SKM-1 treated with dmso at 0.1 percent for 144 hours (cell line): ENCODE measurements at regions not wholly inside any gene's neighbourhood (a gene's known extent, or its start where the extent isn't known, plus 50 kb on each side); places are given as distances from the start of the nearest gene placed in this dataset.

Source experiments
- DNase-seq: peaks from one replicate; lab custom pipeline; 2025; ENCODE audit not compliant: unreplicated experiment; lab: John Stamatoyannopoulos, UW

DNA sequence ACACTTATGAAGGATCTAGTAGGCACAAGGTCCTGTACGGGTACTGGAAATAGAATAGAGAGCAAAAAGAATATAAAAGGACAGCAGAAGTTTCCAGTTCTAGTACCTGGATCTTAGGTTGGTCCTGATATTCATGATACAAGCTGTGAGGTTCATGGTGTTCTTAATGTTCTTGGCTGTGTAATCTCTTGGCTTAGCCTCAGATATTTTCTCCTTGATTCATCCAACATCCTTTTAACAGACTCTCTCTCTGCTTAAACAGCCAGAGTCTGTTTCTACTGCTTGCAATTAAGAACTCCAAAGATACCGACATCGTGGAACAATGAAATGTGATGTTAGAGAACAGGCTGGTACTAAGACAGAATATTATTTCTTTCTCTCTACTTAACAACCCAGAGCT lies 49.9 kb downstream of the CNTN3 start:
- no peak for DNase-seq

DNA sequence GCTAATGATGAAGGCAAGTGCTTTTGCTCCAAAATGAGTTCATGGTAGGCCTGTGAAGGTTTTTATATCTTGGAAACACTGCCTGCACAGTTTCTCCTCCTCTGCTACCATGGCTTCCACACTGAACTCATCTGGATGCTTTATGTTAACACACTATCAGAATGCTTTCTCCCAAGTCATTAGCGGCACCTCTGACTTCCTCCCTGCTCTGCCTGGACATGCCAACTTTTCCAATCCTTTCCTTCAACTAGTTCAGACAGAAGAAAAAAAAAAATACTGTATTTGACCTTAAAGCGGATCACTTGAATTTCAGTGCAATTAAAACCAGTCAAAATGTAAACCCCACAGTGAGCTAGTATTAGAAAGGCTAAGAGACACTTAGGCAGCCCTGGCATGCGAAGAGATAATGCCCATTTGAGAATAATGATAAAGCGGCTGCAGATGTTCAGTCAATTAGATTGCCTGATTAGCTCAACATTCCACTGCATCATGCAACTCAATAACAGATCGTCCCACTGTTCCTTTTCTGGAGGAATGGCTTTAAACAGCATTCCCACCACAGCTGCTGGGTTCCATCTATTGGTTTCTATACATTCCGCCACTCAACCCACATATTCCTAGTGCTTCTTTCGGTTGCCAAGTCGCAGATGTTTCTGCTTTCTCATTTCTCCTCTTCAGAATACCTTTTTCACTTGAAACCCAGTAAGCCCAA lies 51.7 kb downstream of the CNTN3 start:
- no peak for DNase-seq

DNA sequence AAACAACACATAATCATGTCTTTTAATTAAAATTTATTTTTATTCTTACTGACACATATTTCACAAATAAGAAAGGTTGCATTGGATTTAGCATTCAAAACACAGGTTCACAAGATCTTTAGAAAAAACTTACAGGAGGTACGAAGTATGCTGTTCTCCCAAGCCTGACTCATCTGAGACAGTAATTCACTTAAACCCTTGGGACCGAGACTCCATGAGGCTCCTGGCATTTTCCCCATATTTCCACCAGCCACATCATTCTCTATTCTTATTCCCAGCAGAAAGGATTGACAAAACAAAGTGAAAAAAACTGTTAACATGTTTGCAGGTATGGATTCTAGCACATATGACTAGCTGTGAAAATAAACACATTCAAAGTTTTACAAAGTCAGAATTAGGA lies 52.6 kb downstream of the CNTN3 start:
- no peak for DNase-seq

DNA sequence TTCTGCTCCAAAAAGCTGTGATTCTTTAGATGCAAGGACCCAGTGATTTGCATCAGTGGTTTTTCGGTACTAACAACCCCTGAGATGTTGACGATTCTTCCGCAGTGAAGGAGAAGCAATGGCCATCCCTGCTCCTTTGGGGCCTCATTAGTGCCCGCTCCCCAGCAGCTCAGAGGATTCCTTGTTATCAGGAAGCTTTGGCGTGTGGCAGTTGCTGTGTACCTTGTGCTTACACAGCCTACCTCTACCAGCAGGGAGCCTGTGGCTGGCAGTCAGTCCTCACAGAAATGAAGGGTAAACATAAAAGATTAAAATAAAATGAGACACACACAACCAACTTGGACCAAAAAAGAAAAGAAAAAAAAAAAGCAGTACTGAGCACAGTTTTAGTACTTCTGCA lies 55.2 kb downstream of the CNTN3 start:
- no peak for DNase-seq

DNA sequence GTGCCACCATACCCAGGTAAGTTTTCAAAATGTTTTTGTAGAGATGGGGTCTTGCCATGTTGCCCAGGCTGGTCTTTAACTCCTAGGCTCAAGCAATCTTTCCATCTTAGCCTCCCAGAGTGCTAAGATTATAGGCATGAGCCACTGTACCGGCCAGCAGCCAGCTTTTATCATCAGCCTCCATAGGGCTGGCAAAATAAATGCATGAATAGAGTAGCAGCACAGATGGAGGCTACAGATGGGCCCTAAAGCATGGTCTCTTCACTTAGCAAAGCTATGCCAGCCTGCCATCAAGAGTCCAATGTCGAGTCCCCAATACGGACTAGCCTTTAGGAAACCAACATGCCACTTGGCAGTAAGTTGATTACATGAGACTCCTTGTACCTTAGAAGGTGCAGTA lies 63.8 kb downstream of the CNTN3 start:
- DNase-seq = no peak

DNA sequence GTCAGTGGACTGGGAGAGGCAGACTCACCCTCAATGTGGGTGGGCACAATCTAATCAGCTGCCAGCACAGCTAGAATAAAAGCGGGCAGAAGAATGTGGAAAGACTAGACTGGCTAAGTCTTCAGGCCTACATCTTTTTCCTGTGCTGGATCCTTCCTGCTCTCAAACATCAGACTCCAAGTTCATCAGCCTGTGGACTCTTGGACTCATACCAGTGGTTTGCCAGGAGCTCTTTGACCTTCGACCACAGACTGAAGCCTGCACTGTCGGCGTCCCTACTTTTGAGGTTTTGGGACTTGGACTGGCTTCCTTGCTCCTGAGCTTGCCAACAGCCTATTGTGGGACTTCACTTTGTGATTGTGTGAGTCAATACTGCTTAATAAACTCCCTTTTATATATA lies 68.0 kb downstream of the CNTN3 start:
- DNase-seq = no peak

DNA sequence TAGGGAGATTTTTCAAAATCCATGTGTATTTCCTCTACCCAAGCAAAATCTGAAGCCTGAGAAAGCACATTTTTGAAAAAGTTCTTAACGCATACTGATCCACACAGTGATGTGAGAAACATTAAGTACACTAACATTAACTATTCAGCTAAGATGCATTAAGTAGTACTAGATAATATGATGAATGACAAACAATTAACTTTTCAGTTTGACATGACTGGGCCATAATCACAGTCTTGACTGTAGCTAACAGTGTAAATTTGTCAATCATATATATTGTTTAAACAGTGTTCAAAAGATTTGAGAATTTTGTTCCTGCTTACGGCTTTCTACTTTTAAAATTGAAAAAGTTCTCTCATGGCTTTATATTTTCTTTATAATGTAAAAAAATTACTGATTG lies 72.0 kb downstream of the CNTN3 start:
- no peak for DNase-seq

DNA sequence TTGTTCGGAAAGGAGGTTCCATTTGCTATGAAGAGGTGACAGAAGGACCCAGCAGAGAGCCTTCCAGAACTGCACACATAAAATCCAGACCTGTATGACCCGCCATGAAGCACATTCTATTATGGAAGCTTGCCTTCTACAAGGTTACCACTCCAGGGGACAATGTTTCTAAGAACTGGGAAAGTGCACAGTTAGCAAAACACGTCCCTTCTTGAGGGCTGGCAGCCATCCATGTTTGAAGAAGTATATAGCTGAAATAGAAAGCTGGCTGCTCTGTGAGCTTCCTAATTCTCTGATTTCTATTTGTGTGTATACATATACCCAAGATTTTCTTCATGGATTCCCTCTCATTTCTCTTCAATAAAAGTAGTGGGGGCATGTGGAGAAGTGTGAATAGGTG lies 74.6 kb downstream of the CNTN3 start:
- no peak for DNase-seq

DNA sequence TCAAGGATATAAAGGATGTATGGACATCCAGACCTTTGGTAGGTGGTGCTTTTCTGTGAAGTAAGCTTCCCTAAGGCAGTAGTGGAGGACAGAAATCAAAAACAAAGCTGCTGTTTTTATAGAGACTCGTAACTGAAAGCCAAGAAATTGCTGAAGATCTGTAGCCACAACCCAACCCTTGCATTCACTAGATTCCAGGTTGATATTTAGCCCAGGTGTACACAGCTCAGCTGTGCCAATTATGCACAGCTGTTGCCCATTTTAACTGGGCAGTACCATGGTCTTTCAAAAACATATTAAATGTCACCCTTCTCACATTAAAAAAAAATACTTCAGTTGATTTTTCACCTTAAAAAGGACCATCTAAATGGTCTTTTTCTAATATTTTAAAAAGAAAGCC lies 75.8 kb downstream of the CNTN3 start:
- no peak for DNase-seq

DNA sequence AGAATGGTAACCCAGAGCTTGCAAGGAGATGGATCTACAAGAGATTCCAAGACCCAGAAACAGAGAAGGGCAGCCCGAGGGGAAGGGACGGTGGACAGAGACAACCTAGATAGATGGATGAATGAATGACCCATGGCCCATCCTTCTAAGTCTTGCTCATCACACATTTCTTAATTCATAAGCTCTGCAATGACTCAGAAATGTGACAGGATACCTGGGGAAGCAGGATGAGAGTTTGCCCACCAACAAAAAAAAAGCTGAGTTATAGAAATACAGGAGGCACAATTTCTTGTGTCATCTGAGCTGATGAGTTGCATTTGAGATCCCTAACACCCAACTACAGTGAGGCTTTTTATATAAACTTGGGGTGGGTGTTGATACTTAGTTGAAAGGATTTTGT lies 76.6 kb downstream of the CNTN3 start:
- DNase-seq = no peak

DNA sequence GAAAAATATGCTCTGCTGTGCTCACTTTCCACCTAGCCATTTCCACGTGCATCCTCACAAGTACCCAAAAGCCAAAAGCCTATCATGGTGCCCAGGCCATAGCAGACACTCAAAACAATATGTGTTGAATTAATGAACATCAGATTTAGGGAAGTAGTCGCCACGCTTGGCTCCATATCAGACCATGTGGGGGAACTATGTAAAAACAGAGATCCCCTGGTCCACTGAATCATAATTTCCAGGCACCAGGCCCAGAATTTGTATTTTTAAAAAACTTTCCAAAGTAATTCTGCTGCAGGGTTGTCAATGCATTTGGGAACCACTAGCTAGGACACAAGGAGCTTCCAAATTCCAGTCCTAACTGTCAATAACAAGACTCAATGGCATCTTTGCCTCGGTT lies 77.3 kb downstream of the CNTN3 start:
- DNase-seq = no peak

DNA sequence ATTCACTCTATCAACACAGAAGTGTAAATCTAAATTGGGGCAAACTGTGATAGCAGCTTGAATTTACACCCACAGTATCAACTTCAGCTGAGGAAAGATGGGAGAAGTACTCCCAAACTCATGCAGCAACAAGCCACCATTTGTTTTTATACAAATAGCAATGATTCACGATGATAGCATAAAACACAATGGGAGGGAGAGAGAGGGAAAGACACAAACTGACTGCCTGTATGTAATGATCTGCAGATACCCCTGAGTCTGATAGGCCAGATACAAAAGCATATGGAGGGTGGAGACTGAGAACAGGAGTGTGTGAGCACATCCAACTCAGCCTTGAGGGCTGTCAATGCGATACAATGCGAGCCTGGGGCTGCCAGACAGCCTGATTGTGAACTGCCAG lies 79.2 kb downstream of the CNTN3 start:
- no peak for DNase-seq

DNA sequence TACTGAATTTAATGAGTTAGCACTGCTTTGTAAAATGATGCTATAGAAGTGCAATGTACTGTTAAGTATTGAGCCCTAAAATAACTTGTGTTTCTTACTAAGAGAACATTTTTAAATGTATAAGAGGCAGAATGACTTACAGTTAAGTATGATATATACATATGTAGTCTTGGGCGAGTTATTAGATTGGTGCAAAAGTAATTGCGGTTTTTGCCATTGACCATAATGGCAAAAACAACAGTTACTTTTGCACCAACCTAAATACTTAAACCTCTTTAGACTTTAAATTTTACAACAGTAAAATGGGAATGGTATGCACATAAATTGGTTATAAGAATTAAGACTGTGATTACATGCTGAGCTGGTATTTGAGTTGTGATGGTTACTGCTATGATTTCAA lies 79.8 kb downstream of the CNTN3 start:
- DNase-seq = no peak

DNA sequence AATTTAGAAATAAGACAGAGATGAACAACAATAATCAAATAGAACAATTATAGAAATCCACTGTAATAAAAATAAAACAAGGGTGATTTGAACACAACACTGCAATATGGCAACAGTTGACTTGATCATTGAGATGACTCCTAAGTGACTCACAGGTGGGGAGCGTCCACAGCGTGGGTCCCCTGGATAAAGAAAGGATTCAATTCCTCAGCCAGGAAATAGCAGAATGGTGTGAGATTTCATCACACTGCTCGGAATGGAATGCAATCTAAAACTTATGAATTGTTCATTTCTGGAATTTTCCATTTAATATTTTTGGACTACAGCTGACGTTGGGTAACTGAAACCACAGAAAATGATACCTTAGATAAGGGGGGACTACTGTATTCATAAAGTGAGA lies 82.0 kb downstream of the CNTN3 start:
- no peak for DNase-seq

DNA sequence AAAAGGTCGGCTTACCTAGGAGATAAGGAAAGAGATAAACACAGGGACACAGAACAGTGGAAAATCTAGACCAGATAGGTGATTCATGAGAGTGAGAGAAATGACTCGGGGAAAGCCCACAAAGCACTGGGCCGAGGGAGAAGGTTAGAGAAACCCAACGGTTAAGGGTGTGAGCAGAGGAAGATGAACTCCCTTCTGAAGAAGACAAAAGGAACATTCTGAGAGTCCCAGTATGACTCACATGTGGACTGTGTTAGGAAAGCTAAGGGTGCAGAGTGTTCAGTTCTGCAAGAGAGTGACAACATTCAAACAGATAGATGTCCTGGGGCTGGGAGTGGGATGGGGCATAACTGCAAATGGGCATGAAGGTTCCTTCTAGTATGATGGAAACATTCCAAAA lies 83.0 kb downstream of the CNTN3 start:
- DNase-seq = no peak

DNA sequence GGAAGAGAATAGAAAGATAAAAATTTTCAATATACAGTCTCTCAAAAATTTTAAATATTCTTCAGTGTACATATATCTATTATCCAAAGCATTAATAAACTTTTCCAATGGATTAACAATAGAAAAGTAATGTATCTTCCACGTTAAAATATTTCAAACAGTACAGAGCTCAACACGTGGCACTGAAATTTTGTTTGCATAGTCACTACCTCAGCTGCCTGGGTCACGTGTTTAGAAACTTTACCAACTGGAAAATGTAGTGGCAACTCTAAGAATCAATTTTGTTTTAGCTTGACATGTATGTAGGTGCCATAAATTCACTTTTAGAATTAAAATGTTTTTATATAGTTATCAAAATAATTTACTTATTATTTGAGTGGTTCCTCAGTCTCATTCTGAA lies 85.3 kb downstream of the CNTN3 start:
- no peak for DNase-seq

DNA sequence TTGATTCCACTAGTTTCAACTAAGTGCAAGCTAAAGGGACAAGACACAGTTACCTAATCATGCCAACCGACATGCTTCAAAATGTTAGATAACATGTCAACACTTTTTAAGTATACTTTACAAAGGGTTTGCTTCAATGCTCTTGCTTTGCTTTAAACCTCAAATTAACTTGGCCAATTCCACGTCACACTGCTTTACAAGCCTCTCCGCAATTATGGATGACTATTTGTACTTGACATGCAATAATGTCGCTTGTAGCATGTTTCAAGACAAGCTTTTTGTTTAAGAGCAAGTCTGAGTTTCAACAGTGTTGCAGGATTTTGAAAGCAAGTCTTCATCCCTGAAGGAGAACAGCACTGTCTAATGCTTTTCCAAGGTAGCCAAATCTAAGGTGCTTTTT lies 86.9 kb downstream of the CNTN3 start:
- DNase-seq = no peak

DNA sequence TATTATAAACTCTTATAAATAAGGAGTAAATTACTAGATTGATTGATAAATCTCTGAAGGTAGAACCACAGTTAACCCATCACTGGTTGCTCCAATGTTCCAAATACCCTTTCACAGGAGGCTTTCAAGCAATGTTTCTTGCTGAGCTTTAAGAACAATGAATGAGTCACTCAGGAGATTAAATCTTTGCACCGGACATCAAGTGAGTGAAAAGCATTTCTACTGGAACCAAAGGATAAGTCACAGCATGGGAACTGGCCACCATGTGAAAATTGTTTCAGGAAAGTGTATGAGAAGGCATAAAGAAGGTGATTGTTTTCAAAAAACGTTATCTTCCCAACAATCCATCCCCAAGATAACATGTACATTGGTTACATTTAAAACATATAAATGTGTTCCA lies 90.6 kb downstream of the CNTN3 start:
- no peak for DNase-seq

DNA sequence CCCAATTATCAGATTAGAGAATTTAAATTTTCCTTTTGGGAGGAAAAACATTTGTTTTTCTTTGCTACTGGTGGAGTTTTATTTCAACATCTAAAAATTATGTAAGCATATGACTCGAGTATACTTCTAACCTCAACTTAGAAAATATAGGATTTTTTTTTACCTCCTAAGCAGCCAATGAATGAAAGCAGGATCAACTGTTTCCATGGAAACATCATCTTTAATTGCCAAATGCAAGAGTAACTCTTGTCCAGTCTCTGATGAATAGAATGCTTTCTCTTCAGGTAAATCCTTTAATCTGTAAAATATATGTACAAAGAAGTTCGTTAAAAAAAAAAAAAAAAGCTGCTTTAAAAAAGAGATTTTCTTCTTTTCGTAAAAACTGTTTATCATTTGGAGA lies 93.6 kb downstream of the CNTN3 start:
- DNase-seq = no peak

DNA sequence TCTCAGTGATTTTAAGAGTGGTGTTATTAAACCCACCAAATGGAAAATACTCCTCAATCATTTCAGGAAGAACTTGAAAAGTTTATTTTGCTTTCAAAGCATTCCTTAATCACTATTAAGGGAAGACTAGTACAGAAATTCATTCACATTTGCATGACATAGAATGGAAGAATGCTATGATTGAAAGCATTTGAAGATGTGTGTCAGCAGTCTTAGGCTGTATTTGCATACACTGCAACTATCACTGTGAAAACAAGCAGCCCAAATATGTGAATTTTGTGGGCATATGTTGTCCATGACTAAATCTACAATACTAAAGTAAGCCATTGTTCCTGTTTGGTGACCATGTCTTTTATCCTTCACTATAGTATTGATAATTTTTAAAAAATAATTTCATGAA lies 95.8 kb downstream of the CNTN3 start:
- no peak for DNase-seq

DNA sequence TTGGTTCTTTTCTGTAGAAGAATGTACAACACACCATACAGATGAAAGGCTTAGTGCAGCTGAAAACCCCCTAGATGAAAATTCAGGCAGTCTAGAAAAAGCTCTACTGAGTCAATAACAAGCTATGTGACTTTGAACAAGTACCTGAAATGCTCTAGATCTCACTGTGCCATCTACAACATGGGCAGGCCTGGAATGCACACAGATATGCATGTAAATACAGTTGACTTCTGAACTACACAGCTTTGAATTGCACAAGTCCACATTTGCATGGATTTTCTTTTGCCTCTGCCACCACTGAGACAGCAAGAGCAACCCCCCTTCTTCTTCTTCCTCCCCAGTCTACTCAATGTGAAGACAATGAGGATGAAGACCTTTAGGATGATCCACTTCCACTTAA lies 98.4 kb downstream of the CNTN3 start:
- DNase-seq = no peak

DNA sequence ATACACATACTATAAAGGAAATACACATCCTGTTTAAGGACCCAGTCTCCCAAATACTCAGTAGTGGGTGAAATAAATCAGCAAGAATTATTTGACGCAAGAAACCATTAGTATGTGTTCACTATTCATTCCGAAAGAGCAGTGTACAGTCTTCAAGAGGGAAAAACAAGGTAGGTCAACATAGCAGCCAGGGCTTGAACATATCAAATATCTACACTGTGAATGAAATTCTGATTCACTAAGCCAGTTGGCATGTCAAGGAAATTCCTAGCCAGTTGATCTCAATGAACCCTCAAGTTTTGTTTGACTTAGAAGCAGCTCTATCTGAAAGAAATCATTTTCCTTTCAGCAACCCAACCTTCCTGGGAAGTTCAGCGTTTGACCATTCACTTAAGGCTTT lies 99.0 kb downstream of the CNTN3 start:
- no peak for DNase-seq

DNA sequence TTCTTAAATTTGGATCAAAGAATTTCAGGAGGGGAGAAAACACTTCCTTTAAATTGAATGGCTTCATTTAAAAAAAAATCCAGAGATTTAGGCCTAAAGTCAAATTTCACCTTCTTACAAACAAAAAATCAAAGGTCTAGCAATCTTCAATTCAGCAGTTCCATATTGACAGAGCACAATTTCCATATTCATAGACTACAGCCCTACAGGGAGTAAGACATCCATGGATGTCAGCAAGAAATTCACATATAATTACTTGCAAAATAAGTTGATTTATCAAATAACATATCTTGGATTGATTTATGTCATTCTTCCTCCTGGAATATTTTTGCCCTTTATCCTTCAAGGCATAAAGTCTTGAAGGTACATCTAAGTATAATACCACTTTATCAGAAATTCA lies 103.4 kb downstream of the CNTN3 start:
- no peak for DNase-seq
